ENCODE measurements at regions not wholly inside any gene's neighbourhood (a gene's known extent, or its start where the extent isn't known, plus 50 kb on each side); places are given as distances from the start of the nearest gene placed in this dataset.

DNA sequence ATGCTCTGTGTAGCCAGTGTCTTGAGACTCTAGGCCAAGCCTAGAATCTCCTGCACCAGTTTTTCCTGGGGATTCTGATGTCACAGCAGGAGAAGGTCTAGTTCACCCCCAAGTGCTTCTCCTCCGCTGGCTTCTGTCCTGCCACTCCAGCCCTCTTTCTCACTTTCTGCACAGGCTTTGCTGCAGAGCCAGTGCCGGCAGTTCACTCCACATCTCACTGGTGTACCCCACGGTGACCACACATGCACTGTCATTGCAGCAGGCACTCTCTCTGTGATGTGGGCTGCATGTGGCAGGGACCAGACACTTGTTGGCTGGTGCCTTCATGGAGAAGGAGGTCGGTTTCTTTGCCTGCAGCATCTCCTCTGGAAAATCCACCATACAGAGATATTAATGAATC, 643.8 kb upstream of the GALNTL6 start:
- no peak for DNase-seq (ENCODE audit: low read depth in 2 of 2)

DNA sequence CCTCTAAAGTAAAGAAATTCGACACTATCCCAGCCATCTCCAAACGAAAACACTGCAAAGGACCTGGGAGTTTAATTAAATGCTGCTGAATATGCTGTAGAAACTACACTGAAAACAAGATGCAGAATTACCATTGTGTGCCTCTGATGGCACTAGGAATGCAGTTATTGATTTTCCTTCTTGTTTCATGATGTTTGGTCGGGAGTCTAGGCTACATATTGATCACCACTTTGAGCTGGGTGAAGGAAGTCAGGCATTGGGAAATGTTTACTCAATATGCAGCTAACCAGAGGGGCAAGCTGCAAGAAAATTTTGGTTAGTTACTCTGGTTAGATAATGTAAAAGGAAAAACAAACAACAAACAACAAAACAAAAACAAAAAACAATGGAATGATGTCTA, 650.7 kb upstream of the GALNTL6 start:
- no peak for DNase-seq (ENCODE audit: low read depth in 2 of 2)

DNA sequence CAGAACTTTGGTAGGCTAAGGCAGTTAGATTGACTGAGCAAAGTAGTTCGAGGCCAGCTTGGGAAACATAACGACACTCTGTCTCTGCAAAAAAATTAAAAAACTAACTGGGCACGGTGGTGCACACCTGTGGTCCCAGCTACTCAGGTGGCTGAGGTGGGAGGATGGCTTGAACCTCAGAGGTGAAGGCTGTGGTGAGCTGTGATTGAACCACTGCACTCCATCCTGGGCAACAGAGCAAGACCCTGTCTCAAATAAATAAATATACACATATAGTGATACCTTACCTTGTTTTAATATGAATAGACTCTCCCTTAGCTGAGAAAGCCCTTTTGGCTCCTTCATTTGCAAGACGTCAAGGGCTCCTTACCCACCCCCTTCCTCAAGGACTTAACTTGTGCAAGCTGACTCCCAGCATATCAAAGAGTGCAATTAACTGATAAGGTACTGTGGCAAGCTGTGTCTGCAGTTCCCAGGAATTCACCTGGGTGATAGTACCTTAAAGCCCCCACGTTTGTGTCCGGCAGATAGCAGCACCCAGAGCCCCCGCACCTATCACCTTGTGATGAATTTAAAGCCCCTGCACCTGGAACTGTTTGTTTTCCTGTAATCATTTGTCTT, 655.6 kb upstream of the GALNTL6 start:
- no peak for DNase-seq (ENCODE audit: low read depth in 2 of 2)

DNA sequence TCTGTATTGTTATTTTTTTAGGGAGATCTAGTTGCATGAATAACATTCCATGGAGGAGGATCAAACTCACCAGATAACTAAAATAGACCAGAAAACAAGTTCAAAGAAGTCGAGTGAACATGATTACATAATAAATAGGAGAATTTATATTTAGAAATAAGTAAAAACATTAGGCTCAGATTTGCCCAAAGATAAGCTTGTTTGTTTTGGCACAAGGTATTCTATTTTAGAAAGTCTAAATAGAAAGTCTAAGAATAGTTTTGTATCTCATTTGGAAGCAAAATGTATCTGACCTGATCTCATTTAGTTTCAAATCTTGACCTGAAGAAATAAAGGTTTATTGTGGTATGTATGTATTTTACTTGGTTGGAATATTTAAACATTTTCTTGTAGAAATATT, 670.6 kb upstream of the GALNTL6 start:
- DNase-seq (ENCODE audit: low read depth in 2 of 2) = no peak

GRCh38 chr4:171142045-171142444, 671.2 kb upstream of the GALNTL6 start:
- DNase-seq (ENCODE audit: low read depth in 2 of 2) = no peak

DNA sequence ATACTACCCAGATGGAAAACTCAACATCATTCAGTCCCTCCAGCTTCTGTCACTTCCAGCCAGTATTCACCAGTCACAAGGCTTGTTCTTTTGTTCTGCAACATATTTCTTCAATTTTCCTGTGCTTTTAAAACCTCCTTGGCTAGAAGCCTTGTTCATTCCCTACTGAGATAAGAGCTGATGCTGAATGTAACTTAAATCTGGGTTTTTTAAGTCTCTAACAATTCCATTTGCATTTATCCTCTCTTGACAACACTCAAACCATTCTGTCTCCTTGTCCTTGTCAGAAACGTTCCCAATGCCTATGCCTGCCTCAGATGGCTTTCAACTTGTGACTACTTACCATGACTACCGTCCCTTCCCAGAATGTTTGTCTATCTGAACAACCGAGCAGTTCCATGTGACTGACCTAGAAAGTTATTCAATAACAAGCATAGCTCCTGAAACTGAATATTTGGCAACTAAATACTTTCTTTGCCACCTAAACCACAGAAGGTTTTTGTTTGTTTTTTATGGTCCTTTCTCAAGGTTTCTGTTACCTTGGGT, 682.9 kb upstream of the GALNTL6 start:
- DNase-seq (ENCODE audit: low read depth in 2 of 2) = no peak

DNA sequence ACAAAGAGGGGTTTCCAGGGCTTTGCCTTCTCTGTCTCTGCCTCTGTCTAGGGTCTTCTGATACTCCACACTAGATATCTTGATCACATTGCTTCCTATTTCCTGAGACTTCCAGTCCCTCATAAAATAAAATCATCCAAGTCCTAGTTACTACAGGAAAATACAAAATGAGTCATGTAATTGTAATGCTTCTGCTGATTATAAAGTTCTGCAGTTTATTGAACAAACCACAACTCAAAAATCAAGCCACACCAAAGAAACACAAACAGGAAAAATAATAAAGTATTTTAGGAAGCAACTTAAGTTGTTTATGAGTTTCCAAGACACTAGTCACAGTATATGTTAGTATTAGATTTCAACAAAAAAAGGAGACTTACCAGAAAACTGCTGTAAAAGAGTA, 695.1 kb upstream of the GALNTL6 start:
- DNase-seq (ENCODE audit: low read depth in 2 of 2) = no peak

DNA sequence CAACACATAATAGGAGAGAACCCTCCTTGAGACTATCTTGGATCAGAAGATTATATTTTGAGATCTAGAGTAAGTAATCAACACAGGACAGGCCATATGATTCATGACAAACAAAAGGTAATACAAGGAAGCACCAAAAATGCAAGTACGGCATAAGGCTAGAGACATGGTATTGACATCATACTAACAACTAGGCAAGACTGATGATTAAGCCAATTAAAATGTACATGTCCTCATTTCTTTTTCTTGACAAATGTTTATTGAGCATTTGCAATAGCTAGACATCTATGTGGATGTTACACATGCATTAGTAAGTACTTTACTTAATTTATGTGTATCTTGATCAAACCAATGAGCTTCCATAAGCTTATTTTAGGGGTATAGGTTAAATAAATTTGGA, 695.7 kb upstream of the GALNTL6 start:
- DNase-seq (ENCODE audit: low read depth in 2 of 2) = no peak

- DNase-seq (ENCODE audit: low read depth in 2 of 2) = no peak
Measured at GRCh38 chr4:171101845-171102244, 711.4 kb upstream of the GALNTL6 start.

DNA sequence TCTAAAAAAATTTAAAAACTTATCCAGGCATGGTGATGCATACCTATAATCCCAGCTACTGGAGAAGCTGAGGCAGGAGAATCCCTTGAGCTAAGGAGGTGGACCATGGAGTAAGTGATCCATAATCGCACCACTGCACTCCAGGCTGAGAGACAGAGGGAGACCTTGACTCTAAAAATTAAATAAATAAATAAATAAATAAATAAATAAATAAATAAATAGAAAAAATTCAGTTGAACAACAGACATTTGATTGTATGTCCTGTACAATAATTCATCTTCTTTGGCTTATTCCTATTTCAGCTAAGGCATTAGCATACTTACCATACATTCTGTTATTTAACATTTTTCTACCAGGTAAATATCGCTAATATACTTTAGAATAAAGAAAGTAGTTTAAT, 726.1 kb upstream of the GALNTL6 start:
- no peak for DNase-seq (ENCODE audit: low read depth in 2 of 2)

- DNase-seq (ENCODE audit: low read depth in 2 of 2) = no peak
Measured at GRCh38 chr4:171067422-171067821, 745.8 kb upstream of the GALNTL6 start.

GRCh38 chr4:171049380-171049779, 763.8 kb upstream of the GALNTL6 start:
- DNase-seq (ENCODE audit: low read depth in 2 of 2) = no peak

DNA sequence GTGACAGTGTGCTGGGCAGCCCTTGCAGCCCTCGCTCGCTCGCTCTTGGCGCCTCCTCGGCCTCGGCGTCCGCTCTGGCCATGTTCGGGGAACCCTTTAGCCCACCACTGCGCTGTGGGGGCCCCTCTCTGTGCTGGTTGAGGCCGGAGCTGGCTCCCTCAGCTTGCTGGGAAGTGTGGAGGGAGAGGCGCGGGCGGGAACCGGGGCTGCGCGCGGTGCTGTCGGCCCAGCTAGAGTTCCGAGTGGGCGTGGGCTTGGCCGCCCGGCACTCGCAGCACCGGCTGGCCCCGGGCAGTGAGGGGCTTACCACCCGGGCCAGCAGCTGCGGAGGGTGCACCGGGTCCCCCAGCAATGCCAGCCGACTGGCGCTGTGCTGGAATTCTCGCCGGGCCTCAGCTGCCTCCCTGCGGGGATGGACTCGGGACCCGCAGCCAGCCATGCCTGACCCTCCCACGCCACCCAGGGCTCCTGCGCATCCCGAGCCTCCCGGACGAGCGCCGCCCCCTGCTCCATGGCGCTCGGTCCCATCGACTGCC, 770.1 kb upstream of the GALNTL6 start:
- no peak for DNase-seq (ENCODE audit: low read depth in 2 of 2)

DNA sequence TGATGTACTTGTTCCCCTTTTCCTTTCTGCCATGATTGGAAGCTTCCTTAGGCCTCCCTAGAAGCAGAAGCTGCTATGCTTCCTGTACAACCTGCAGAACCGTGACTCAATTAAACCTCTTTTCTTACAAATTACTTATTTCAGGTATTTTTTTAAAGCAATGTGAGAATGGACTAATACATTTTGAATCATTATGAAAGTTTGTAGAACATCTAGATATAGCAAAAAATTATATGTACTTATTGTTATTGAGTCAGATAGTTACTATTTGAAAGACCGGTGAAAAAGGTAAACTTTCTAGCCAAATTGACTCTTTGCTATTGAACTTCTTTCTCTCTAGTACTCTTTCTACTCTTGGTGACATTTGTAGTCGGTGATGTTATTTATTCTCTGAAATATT, 777.3 kb upstream of the GALNTL6 start:
- DNase-seq (ENCODE audit: low read depth in 2 of 2) = no peak

DNA sequence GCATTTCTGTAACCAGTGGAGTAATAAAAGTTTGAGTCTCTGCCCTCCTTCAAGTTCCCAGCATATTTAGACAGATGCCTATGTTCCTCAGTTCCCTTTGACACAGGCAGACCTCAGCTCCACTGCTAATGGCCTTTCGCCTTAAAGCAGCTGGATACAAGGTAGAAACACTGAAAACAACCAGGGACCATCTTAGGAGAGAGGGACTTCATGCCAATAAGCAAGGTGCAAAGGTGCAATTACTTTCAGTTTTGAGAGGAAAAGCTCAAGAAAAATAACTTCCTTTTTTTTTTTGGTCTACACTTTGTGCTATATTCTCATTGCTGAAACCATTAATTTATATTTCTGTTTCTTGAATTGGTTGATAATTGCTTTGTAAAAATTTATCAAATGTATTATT, 781.9 kb upstream of the GALNTL6 start:
- DNase-seq (ENCODE audit: low read depth in 2 of 2) = no peak

DNA sequence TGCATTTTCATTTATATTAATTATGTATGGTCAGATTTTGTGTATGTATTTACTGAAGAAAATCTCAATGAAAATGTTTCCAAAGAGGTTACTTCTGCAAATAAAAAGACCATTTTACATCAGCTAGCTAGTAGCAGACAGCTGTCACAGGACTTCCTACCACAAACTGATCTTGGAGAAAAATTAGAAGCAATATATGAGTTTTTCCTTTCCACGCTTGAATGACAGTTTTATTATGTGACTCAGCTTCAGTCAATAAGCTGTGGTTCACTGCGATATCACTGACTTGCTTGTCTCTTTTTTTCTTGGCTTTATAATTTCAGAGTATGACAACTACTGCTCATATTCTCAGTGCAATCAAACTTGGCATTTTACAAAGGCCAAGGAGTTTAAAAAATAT, 787.4 kb upstream of the GALNTL6 start:
- no peak for DNase-seq (ENCODE audit: low read depth in 2 of 2)

DNA sequence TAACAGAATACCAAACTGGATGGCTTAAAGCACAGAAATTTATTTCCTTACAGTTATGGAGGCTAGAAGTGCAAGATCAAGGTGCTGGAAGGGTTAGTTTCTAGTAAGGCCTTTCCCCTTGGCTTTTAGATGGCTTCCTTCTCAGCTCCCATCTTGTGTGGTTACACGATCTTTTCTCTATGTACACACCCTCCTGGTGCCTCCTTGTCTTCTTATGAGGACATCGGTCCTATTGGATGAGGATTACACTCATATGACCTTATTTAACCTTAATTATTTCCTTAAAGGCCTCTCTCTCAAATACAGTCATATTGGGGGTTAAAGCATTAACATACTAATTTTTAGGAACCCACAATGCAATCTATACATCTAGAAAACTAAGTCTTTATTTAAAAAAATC, 787.9 kb upstream of the GALNTL6 start:
- DNase-seq (ENCODE audit: low read depth in 2 of 2) = no peak

DNA sequence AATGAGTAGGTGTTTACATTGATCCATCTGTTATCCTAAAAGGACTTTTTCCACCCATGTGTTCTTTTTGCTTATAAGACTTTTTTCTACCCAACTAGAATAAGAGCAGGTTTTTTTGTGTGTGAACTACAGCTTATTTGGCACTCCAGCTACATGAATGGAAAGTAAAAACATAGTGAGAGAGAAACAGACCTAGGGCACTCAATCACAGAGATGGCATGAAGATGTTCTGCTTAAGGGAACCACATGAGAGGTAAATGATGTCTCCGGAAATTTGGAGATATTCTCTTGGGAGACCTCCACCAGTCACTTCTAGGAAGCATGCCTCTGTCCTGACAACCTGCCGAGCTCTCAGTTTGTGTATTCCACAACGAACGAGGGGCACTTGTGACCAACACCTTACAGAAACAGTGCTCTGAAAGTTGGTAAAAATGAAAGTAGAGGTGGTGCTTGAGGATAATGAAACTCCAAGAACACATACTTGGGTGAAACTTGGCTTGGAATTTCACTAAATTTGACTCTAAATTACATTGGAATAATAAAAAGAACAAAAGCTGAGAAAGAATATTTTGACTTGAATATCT, 788.4 kb upstream of the GALNTL6 start:
- no peak for DNase-seq (ENCODE audit: low read depth in 2 of 2)

GRCh38 chr4:171022824-171023230, 790.4 kb upstream of the GALNTL6 start:
- DNase-seq (ENCODE audit: low read depth in 2 of 2) = no peak

GRCh38 chr4:171017593-171017992, 795.6 kb upstream of the GALNTL6 start:
- DNase-seq (ENCODE audit: low read depth in 2 of 2) = no peak

GRCh38 chr4:171016145-171016544, 797.1 kb upstream of the GALNTL6 start:
- DNase-seq (ENCODE audit: low read depth in 2 of 2) = no peak

- DNase-seq (ENCODE audit: low read depth in 2 of 2) = no peak
Measured at GRCh38 chr4:171015441-171015840, 797.8 kb upstream of the GALNTL6 start.

GRCh38 chr4:171007618-171008390, 805.4 kb upstream of the GALNTL6 start:
- no peak for DNase-seq (ENCODE audit: low read depth in 2 of 2)
